GM23338 (cell line): ENCODE measurements at regions not wholly inside any gene's neighbourhood (a gene's known extent, or its start where the extent isn't known, plus 50 kb on each side); places are given as distances from the start of the nearest gene placed in this dataset.

Experiments
- ATAC-seq: fragments of 200-7000 bp; cut with Tn5 transposase; 3 replicates; pipeline ENCODE4 v1.9.1; 2020
- DNase-seq: peaks from one replicate; pipeline ENCODE4 v3.0.0-alpha.2; 2015; ENCODE audit warnings: low spot score
- H2AFZ ChIP-seq: fragments of 200-600 bp; sonication (generic); 2 replicates; pipeline ENCODE4 v1.8.0; 2016; ENCODE audit warnings: antibody characterized with exemption, mild to moderate bottlenecking, moderate library complexity
- H3F3A ChIP-seq: fragments of 200-600 bp; sonication (generic); replicated peaks from 2 replicates; pipeline ENCODE4 v1.8.0; 2017; ENCODE audit warnings: antibody characterized with exemption, mixed run types, low read depth
- H3K27ac ChIP-seq: fragments of 200-600 bp; sonication (generic); 2 replicates; pipeline ENCODE4 v1.6.1; 2016; ENCODE audit warnings: low read depth
- H3K27me3 ChIP-seq: fragments of 200-600 bp; sonication (generic); 2 replicates; pipeline ENCODE4 v1.8.0; 2016; ENCODE audit warnings: mild to moderate bottlenecking, mixed run types, moderate library complexity; ENCODE audit not compliant: insufficient read depth
- H3K36me3 ChIP-seq: fragments of 200-600 bp; sonication (generic); 2 replicates; pipeline ENCODE4 v1.8.0; 2016; ENCODE audit warnings: mild to moderate bottlenecking; ENCODE audit not compliant: insufficient read depth
- H3K4me1 ChIP-seq: fragments of 200-600 bp; sonication (generic); 2 replicates; pipeline ENCODE4 v1.8.0; 2016; ENCODE audit warnings: mild to moderate bottlenecking, moderate library complexity; ENCODE audit not compliant: insufficient read depth
- H3K4me2 ChIP-seq: fragments of 200-600 bp; sonication (generic); 2 replicates; pipeline ENCODE4 v1.7.1; 2017; ENCODE audit warnings: mixed run types
- H3K4me3 ChIP-seq: fragments of 200-600 bp; sonication (generic); 2 replicates; pipeline ENCODE4 v1.6.1; 2016; ENCODE audit warnings: mixed run types
- H3K79me2 ChIP-seq: fragments of 200-600 bp; sonication (generic); replicated peaks from 2 replicates; pipeline ENCODE4 v1.8.0; 2017; ENCODE audit warnings: mild to moderate bottlenecking; ENCODE audit not compliant: insufficient read depth
- H3K9me2 ChIP-seq: fragments of 200-600 bp; sonication (generic); 2 replicates; pipeline ENCODE4 v1.8.0; 2017; ENCODE audit not compliant: insufficient read depth
- H4K20me1 ChIP-seq: fragments of 200-600 bp; sonication (generic); replicated peaks from 2 replicates; pipeline ENCODE4 v1.8.0; 2017; ENCODE audit warnings: mild to moderate bottlenecking; ENCODE audit not compliant: insufficient read depth
- H3K27ac Mint-ChIP-seq: 2 replicates; pipeline ENCODE4 v1.8.0; 2020; ENCODE audit warnings: inconsistent platforms, mild to moderate bottlenecking, moderate library complexity, mixed read lengths
- H3K27me3 Mint-ChIP-seq: 3 replicates; pipeline ENCODE4 v1.8.0; 2022; ENCODE audit warnings: low read depth, mild to moderate bottlenecking, moderate library complexity, mixed read lengths, inconsistent platforms; ENCODE audit not compliant: insufficient read depth, poor library complexity
- H3K36me3 Mint-ChIP-seq: 3 replicates; pipeline ENCODE4 v1.8.0; 2021; ENCODE audit warnings: low read depth, mild to moderate bottlenecking, inconsistent platforms, moderate library complexity, mixed read lengths
- H3K4me1 Mint-ChIP-seq: 3 replicates; pipeline ENCODE4 v1.8.0; 2020; ENCODE audit warnings: mild to moderate bottlenecking, inconsistent platforms, mixed read lengths
- H3K4me3 Mint-ChIP-seq: 3 replicates; pipeline ENCODE4 v1.8.0; 2021; ENCODE audit warnings: moderate library complexity, mild to moderate bottlenecking, inconsistent platforms, mixed read lengths
- H3K9me3 Mint-ChIP-seq: 3 replicates; pipeline ENCODE4 v1.8.0; 2020; ENCODE audit warnings: moderate library complexity, mild to moderate bottlenecking, inconsistent platforms, mixed read lengths
- CREB1 ChIP-seq: fragments of 250-450 bp; sonication (Bioruptor Pico); IDR thresholded peaks from 2 replicates; pipeline ENCODE4 v1.5.0; 2020; ENCODE audit warnings: low read depth, mild to moderate bottlenecking, moderate library complexity
- CTCF ChIP-seq, 2 experiments: fragments of 200-600 bp in 1 of 2; sonication (generic) in 1 of 2; conservative IDR thresholded peaks; 2 replicates each; pipeline versions ENCODE4 v1.5.1 to v1.6.1; 2016 to 2017; ENCODE audit warnings: antibody characterized with exemption in 2 of 2, low read depth in 2 of 2, mild to moderate bottlenecking in 2 of 2, moderate library complexity in 1 of 2
- EZH2 ChIP-seq: fragments of 200-600 bp; sonication (generic); IDR thresholded peaks from one replicate; pipeline ENCODE4 v1.8.0; 2017; ENCODE audit warnings: antibody characterized with exemption, mild to moderate bottlenecking, low read depth; ENCODE audit not compliant: unreplicated experiment
- EZH2phosphoT487 ChIP-seq: fragments of 200-600 bp; sonication (generic); IDR thresholded peaks from one replicate; pipeline ENCODE4 v1.8.1; 2018; ENCODE audit warnings: antibody characterized with exemption; ENCODE audit not compliant: unreplicated experiment
- JUNB ChIP-seq: IDR thresholded peaks from one replicate; pipeline ENCODE4 v1.6.1; 2016; ENCODE audit warnings: antibody characterized with exemption; ENCODE audit not compliant: unreplicated experiment
- POLR2AphosphoS5 ChIP-seq: IDR thresholded peaks from 2 replicates; pipeline ENCODE4 v1.6.1; 2016; ENCODE audit warnings: antibody characterized with exemption, low read depth
- STAT1 ChIP-seq: IDR thresholded peaks from one replicate; pipeline ENCODE4 v1.6.1; 2016; ENCODE audit warnings: antibody characterized with exemption; ENCODE audit not compliant: unreplicated experiment
- ZNF114 ChIP-seq: fragments of 250-450 bp; sonication (Bioruptor Pico); IDR thresholded peaks from 2 replicates; pipeline ENCODE4 v1.5.0; 2020; ENCODE audit warnings: mild to moderate bottlenecking, moderate library complexity
- TF ChIP-seq, protein P1 (sequence below): IDR thresholded peaks from one replicate; pipeline ENCODE4 v1.6.1; 2018; ENCODE audit warnings: antibody characterized with exemption; ENCODE audit not compliant: unreplicated experiment
- TF ChIP-seq, protein P2 (sequence below): fragments of 250-450 bp; sonication (Bioruptor Pico); IDR thresholded peaks from 2 replicates; pipeline ENCODE4 v1.5.0; 2020; ENCODE audit warnings: mild to moderate bottlenecking, moderate library complexity

DNA sequence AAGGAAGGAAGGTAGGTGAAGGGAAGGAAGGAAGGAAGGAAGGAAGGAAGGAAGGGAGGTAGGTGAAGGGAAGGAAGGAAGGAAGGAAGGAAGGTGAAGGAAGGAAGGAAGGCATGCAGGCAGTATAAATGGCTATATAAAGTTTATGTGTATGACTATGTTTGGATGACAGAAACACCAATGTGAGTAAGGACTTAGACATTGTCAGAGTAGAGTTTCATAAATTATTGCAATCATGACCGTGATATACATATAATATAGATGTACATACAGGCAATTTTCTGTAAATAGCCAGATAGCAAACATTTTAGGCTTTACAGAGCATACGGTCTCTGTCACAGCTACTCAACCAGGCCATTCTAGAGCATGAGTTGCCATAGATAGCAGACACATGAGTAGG is 133.8 kb upstream of the AKR1E2 start (continued):
- TF ChIP-seq, protein P1, sequence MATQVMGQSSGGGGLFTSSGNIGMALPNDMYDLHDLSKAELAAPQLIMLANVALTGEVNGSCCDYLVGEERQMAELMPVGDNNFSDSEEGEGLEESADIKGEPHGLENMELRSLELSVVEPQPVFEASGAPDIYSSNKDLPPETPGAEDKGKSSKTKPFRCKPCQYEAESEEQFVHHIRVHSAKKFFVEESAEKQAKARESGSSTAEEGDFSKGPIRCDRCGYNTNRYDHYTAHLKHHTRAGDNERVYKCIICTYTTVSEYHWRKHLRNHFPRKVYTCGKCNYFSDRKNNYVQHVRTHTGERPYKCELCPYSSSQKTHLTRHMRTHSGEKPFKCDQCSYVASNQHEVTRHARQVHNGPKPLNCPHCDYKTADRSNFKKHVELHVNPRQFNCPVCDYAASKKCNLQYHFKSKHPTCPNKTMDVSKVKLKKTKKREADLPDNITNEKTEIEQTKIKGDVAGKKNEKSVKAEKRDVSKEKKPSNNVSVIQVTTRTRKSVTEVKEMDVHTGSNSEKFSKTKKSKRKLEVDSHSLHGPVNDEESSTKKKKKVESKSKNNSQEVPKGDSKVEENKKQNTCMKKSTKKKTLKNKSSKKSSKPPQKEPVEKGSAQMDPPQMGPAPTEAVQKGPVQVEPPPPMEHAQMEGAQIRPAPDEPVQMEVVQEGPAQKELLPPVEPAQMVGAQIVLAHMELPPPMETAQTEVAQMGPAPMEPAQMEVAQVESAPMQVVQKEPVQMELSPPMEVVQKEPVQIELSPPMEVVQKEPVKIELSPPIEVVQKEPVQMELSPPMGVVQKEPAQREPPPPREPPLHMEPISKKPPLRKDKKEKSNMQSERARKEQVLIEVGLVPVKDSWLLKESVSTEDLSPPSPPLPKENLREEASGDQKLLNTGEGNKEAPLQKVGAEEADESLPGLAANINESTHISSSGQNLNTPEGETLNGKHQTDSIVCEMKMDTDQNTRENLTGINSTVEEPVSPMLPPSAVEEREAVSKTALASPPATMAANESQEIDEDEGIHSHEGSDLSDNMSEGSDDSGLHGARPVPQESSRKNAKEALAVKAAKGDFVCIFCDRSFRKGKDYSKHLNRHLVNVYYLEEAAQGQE, result no peak
- TF ChIP-seq CTCF (conservative IDR thresholded peaks at IDR 0.05; ENCODE audit: low read depth in 2 of 2) (no peak), ZNF114 (CRISPR knock-in tag) (no peak), POLR2AphosphoS5 (no peak), CREB1 (no peak), STAT1 (no peak)

- no peak overlapping the region for H3K27ac Mint-ChIP-seq
- 0 out of 2 replicates have a peak, but pooled peaks cover 3% of the 10 kb centered on the region for H3K9me2 ChIP-seq
- no peaks in the 10 kb centered on the region for H3K27me3 Mint-ChIP-seq
- no peak overlapping the region for H3K27ac ChIP-seq
- H3K4me2 ChIP-seq, result no peak overlapping the region
- no peak overlapping the region for H3K4me3 ChIP-seq
- no peaks in the 10 kb centered on the region for H3K27me3 ChIP-seq
- H3K36me3 Mint-ChIP-seq, result no peaks in the 10 kb centered on the region
- H3K4me1 ChIP-seq, result no peaks in the 10 kb centered on the region
- no peaks in the 10 kb centered on the region for H3K9me3 Mint-ChIP-seq
- no peaks in the 10 kb centered on the region for H3K79me2 ChIP-seq
- no peaks in the 10 kb centered on the region for H3K36me3 ChIP-seq
- H3K4me3 Mint-ChIP-seq, result no peak overlapping the region
- ATAC-seq (no peak), DNase-seq (no peak)
- H2AFZ ChIP-seq, result no peak overlapping the region
- H3F3A ChIP-seq, result no peaks in the 10 kb centered on the region
- H3K4me1 Mint-ChIP-seq, result no peaks in the 10 kb centered on the region
- no peaks in the 10 kb centered on the region for H4K20me1 ChIP-seq
- TF ChIP-seq, protein P2, sequence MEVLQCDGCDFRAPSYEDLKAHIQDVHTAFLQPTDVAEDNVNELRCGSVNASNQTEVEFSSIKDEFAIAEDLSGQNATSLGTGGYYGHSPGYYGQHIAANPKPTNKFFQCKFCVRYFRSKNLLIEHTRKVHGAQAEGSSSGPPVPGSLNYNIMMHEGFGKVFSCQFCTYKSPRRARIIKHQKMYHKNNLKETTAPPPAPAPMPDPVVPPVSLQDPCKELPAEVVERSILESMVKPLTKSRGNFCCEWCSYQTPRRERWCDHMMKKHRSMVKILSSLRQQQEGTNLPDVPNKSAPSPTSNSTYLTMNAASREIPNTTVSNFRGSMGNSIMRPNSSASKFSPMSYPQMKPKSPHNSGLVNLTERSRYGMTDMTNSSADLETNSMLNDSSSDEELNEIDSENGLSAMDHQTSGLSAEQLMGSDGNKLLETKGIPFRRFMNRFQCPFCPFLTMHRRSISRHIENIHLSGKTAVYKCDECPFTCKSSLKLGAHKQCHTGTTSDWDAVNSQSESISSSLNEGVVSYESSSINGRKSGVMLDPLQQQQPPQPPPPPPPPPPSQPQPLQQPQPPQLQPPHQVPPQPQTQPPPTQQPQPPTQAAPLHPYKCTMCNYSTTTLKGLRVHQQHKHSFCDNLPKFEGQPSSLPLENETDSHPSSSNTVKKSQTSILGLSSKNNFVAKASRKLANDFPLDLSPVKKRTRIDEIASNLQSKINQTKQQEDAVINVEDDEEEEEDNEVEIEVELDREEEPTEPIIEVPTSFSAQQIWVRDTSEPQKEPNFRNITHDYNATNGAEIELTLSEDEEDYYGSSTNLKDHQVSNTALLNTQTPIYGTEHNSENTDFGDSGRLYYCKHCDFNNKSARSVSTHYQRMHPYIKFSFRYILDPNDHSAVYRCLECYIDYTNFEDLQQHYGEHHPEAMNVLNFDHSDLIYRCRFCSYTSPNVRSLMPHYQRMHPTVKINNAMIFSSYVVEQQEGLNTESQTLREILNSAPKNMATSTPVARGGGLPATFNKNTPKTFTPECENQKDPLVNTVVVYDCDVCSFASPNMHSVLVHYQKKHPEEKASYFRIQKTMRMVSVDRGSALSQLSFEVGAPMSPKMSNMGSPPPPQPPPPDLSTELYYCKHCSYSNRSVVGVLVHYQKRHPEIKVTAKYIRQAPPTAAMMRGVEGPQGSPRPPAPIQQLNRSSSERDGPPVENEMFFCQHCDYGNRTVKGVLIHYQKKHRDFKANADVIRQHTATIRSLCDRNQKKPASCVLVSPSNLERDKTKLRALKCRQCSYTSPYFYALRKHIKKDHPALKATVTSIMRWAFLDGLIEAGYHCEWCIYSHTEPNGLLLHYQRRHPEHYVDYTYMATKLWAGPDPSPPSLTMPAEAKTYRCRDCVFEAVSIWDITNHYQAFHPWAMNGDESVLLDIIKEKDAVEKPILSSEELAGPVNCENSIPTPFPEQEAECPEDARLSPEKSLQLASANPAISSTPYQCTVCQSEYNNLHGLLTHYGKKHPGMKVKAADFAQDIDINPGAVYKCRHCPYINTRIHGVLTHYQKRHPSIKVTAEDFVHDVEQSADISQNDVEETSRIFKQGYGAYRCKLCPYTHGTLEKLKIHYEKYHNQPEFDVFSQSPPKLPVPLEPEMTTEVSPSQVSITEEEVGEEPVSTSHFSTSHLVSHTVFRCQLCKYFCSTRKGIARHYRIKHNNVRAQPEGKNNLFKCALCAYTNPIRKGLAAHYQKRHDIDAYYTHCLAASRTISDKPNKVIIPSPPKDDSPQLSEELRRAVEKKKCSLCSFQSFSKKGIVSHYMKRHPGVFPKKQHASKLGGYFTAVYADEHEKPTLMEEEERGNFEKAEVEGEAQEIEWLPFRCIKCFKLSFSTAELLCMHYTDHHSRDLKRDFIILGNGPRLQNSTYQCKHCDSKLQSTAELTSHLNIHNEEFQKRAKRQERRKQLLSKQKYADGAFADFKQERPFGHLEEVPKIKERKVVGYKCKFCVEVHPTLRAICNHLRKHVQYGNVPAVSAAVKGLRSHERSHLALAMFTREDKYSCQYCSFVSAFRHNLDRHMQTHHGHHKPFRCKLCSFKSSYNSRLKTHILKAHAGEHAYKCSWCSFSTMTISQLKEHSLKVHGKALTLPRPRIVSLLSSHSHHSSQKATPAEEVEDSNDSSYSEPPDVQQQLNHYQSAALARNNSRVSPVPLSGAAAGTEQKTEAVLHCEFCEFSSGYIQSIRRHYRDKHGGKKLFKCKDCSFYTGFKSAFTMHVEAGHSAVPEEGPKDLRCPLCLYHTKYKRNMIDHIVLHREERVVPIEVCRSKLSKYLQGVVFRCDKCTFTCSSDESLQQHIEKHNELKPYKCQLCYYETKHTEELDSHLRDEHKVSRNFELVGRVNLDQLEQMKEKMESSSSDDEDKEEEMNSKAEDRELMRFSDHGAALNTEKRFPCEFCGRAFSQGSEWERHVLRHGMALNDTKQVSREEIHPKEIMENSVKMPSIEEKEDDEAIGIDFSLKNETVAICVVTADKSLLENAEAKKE (CRISPR knock-in tag), result no peak
- TF ChIP-seq ZNF114 (CRISPR knock-in tag) (no peak), JUNB (no peak), EZH2phosphoT487 (no peak), STAT1 (no peak), EZH2 (no peak)
- TF ChIP-seq, protein P1, result no peak
Measured at GRCh38 chr10:4691776-4692175, 134.2 kb upstream of the AKR1E2 start.
